ENCODE measurements at regions not wholly inside any gene's neighbourhood (a gene's known extent, or its start where the extent isn't known, plus 50 kb on each side); places are given as distances from the start of the nearest gene placed in this dataset.

DNA sequence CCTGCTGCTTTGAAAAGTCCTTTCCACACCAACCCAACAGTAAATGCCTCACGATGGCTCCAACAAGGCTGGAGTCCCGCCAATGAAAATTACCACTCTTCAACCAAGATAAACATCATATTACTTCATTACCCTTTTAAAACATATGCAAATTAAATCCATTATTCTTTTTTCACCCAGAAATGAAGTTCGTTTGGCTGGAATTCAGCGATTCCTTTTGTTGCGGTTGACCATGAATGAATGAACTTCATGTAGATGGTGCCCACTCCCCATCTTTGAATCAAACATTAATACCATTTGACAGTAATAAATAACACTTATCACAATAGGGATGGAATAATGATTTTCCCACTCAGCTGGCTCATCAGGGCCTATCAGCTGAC lies 211.5 kb upstream of the TOX3 start:
- TF ChIP-seq, protein P1, sequence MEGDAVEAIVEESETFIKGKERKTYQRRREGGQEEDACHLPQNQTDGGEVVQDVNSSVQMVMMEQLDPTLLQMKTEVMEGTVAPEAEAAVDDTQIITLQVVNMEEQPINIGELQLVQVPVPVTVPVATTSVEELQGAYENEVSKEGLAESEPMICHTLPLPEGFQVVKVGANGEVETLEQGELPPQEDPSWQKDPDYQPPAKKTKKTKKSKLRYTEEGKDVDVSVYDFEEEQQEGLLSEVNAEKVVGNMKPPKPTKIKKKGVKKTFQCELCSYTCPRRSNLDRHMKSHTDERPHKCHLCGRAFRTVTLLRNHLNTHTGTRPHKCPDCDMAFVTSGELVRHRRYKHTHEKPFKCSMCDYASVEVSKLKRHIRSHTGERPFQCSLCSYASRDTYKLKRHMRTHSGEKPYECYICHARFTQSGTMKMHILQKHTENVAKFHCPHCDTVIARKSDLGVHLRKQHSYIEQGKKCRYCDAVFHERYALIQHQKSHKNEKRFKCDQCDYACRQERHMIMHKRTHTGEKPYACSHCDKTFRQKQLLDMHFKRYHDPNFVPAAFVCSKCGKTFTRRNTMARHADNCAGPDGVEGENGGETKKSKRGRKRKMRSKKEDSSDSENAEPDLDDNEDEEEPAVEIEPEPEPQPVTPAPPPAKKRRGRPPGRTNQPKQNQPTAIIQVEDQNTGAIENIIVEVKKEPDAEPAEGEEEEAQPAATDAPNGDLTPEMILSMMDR (IDR thresholded peaks at IDR 0.05), result no peak
- TF ChIP-seq POLR2A (IDR thresholded peaks at IDR 0.05; ENCODE audit: low read depth) (no peak), EP300 (IDR thresholded peaks at IDR 0.05) (no peak), POLR2AphosphoS5 (IDR thresholded peaks at IDR 0.05) (no peak)
